NB4 (cell line): ENCODE measurements at regions not wholly inside any gene's neighbourhood (a gene's known extent, or its start where the extent isn't known, plus 50 kb on each side); places are given as distances from the start of the nearest gene placed in this dataset.

Experiments used
- CTCF ChIP-seq: IDR thresholded peaks from one replicate; pipeline ENCODE4 v1.5.1; 2012; ENCODE audit warnings: low read depth, low read length
- MAX ChIP-seq: IDR thresholded peaks from 2 replicates; pipeline ENCODE4 v1.6.1; 2011; ENCODE audit warnings: low read depth, low read length
- MYC ChIP-seq: IDR thresholded peaks from 2 replicates; pipeline ENCODE4 v1.6.1; 2011; ENCODE audit warnings: low read depth, low read length
- POLR2A ChIP-seq: IDR thresholded peaks from 2 replicates; pipeline ENCODE4 v1.6.1; 2011; ENCODE audit warnings: mild to moderate bottlenecking; ENCODE audit not compliant: insufficient read length; ENCODE audit errors: extremely low read depth

DNA sequence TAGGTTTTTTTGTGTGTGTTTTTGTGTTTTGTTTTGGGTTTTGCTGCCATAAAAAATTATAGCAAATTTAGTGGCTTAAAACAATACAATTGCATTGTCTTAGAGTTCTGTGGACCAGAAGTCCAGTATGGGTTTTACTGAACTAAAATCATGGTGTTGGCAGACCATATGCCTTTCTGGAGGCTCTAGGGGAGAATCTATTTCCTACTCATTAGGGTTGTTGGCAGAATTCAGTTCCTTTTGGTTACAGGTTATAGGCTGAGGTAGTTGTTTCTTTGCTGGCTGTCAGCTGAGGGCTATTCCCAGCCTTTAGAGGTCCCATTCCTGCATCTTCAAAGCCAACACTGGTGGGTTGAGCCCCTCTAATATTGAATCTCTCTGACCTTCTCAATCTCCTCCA, 181.3 kb downstream of the IBTK start:
- TF ChIP-seq CTCF (no peak), MAX (no peak), POLR2A (no peak), MYC (no peak)
